ENCODE measurements at regions not wholly inside any gene's neighbourhood (a gene's known extent, or its start where the extent isn't known, plus 50 kb on each side); places are given as distances from the start of the nearest gene placed in this dataset.

GRCh38 chr4:160009656-160010493 lies 907.0 kb downstream of the RAPGEF2 start:
- TF ChIP-seq CTCF (IDR thresholded peaks at IDR 0.05; ENCODE audit: insufficient read depth, low read depth, low read length, missing control alignments): no peak
- no peak overlapping the region for H3K4me3 ChIP-seq (ENCODE audit: low read length)

DNA sequence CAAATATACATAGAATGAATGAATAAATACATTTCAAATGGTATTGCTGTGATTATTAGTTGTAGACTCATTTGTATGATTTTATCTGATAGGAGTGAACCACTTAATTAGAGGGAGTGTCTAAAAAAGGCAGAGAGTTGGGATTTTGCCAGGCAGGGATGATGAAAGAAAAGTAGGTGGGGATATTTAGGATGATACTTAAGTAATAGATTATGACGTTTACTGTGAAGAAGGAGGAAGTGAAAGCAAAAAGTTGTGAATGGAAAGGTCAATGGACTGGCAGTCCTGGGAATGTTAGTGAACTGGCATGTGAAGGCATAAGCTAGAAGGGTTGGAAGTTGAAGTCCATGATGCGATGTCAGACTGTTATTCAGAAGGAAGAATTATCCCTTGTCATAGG lies 917.1 kb downstream of the RAPGEF2 start:
- no peak for TF ChIP-seq CTCF (IDR thresholded peaks at IDR 0.05; ENCODE audit: insufficient read depth, low read depth, low read length, missing control alignments)
- no peak overlapping the region for H3K4me3 ChIP-seq (ENCODE audit: low read length)
- peak; percentile 55 for DNase-seq (ENCODE audit: low read depth)

More at GRCh38 chr4:160009656-160010493, 907.0 kb downstream of the RAPGEF2 start:
- no peak for DNase-seq (ENCODE audit: low read depth)

- DNase-seq (ENCODE audit: low read depth): no peak
- no peak overlapping the region for H3K4me3 ChIP-seq (ENCODE audit: low read length)
- TF ChIP-seq CTCF (IDR thresholded peaks at IDR 0.05; ENCODE audit: insufficient read depth, low read depth, low read length, missing control alignments): no peak
Measured at GRCh38 chr4:160020804-160021203, 917.9 kb downstream of the RAPGEF2 start.

GRCh38 chr4:160021870-160022269 lies 919.0 kb downstream of the RAPGEF2 start:
- DNase-seq (ENCODE audit: low read depth): no peak
- no peak for TF ChIP-seq CTCF (IDR thresholded peaks at IDR 0.05; ENCODE audit: insufficient read depth, low read depth, low read length, missing control alignments)
- H3K4me3 ChIP-seq (ENCODE audit: low read length): no peak overlapping the region

- no peak overlapping the region for H3K4me3 ChIP-seq (ENCODE audit: low read length)
- TF ChIP-seq CTCF (IDR thresholded peaks at IDR 0.05; ENCODE audit: insufficient read depth, low read depth, low read length, missing control alignments): no peak
- DNase-seq (ENCODE audit: low read depth): peak; percentile 94
Measured at GRCh38 chr4:160026721-160027120, 923.8 kb downstream of the RAPGEF2 start.

GRCh38 chr4:160034501-160034900 lies 931.6 kb downstream of the RAPGEF2 start:
- no peak overlapping the region for H3K4me3 ChIP-seq (ENCODE audit: low read length)
- TF ChIP-seq CTCF (IDR thresholded peaks at IDR 0.05; ENCODE audit: insufficient read depth, low read depth, low read length, missing control alignments): no peak
- DNase-seq (ENCODE audit: low read depth): peak; percentile 27

GRCh38 chr4:160038615-160039014 lies 935.7 kb downstream of the RAPGEF2 start:
- peak; percentile 81 for DNase-seq (ENCODE audit: low read depth)
- no peak overlapping the region for H3K4me3 ChIP-seq (ENCODE audit: low read length)
- TF ChIP-seq CTCF (IDR thresholded peaks at IDR 0.05; ENCODE audit: insufficient read depth, low read depth, low read length, missing control alignments): no peak
